GM18498 (cell line): ENCODE measurements at regions not wholly inside any gene's neighbourhood (a gene's known extent, or its start where the extent isn't known, plus 50 kb on each side); places are given as distances from the start of the nearest gene placed in this dataset.

Experiments
- ATAC-seq: cut with Tn5 transposase; IDR thresholded peaks from one replicate; pipeline ENCODE4 v1.9.1; 2021; ENCODE audit warnings: mild to moderate bottlenecking, moderate library complexity; ENCODE audit not compliant: unreplicated experiment

DNA sequence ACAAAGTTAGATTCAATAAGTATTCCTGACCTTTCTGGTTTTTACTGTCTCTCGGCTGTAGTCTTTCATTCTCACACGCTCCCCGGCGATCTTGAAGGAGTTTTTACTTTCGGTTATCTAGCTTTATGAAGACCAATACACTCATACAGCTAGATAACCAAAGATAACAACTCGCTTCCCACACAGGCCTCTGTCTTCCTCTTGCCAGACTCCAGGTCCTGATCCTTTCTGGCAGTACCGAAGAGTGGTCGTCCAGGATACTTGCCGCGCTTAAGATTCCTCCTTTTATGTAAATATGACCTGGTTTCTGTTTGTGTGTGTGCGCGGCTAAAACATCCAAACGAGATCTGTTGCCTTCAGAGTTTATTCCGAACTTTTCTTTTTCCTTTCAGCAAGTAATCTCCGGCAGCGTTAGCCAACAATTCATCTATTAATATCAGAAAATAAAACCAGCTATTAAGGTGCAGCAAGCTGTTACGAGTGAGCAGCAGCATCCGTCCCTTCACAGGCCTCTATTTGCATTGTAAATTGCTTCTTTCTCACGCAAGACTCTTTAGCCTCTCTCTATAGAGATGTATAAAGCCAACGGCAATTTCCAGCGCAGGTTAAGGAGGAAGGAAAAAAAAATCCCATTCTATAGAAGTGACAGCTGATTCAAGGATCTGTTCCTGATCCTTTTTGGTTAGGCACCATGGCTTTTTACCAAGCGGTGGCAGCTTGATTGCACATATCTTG is 216.1 kb downstream of the MEF2C start:
- peak; percentile 80 for ATAC-seq

GRCh38 chr5:88665750-88666215 is 217.2 kb downstream of the MEF2C start:
- ATAC-seq = no peak

- ATAC-seq = no peak
Measured at GRCh38 chr5:88664645-88665044, 218.3 kb downstream of the MEF2C start.

GRCh38 chr5:88663793-88664216 is 219.2 kb downstream of the MEF2C start:
- no peak for ATAC-seq

DNA sequence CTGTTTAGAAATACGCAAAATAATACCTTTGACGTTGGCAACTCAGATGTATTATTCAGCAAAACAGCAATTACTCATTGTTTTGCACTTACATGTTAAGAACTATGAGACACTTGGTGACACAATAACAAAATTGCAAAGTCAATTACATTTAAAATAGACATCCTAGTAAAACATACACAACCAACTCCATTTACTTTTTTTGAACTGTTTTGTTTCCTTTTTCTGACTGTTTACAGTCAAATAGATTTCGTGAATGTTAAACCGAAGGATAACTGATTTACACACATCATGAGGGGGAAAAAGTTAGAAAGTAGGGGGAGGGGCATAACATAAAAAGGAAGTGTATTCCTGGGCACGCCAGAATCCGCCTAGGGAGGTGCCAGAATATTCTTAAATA is 220.1 kb downstream of the MEF2C start:
- no peak for ATAC-seq

GRCh38 chr5:88661806-88662207 is 221.2 kb downstream of the MEF2C start:
- no peak for ATAC-seq

- ATAC-seq = peak; percentile 75
Measured at GRCh38 chr5:88660947-88661805, 221.8 kb downstream of the MEF2C start.

- peak; percentile 45 for ATAC-seq
Measured at GRCh38 chr5:88660264-88660946, 222.6 kb downstream of the MEF2C start.

DNA sequence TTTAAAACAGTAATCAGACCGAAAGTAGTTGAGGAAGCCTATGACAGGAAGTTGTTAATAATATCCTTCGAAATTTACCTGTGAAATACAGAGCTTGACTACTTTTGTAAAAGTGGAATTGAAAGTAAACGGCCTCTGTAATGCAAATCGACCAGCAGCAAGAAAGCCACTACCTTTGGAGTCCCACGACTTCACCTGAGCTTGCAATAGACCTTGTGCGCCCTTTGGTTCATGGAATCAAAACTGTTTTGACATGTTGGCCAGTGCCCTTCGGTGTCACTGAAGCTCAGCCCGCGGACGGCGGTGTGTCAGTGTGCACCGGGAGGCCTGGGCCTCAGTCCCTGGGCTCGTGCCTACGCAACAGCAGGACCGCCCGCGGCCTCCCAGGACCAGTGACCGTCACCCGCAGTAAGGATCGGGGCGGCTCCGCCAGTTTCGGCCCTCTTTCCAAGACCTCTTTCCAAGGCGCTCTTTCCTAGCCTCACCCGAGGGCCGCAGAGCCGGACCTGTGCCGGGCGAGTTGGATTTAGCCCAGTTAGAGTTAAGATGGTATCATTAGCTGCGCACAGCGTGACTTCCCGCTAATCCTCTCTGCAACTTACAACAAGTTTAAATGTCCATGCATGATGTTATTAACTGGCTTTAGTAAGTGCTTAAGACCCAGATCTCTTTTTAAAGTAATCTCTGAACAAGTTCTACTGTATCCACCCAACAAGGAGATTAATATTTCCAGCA is 223.3 kb downstream of the MEF2C start:
- peak; percentile 48 for ATAC-seq

GRCh38 chr5:88658886-88659285 is 224.1 kb downstream of the MEF2C start:
- ATAC-seq = no peak

DNA sequence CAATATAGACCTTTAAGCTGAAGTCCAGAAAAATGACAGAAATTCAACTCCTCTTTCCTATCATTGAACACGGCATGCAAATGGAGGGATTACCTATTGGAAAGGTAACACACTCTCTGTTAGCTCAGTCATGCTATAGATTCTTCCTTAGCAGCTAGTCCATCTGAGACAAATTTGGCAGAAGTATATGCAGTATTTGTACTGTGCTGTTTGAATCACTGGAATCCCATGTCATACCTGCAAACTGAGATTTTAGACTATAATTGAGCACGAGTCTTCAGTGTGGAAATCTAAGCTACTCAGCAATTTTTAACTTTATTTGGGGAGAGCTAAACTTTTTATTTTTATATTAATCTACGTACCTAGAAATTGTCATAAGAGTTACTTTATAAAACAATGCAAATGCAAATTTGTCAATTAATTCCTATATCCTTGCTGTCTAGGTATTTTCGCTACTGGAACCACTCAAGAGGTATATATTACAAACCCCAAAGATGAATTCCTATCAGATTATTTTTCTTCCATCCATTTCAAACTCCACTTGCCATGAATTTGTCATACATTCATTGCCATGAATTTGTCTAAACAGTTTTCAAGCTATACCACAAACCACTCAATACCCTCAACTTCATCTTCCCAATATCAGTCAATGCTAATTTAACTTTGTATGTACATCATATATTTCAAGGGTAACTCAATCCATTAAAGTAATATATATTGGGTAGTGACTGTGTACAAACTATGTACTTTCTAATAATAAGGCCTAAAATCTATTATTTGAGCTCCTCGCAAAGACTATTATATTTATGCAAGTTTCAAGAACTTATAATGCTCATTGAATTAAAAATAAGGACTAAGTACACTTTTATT is 224.8 kb downstream of the MEF2C start:
- ATAC-seq = no peak

- no peak for ATAC-seq
Measured at GRCh38 chr5:88657136-88657535, 225.8 kb downstream of the MEF2C start.

DNA sequence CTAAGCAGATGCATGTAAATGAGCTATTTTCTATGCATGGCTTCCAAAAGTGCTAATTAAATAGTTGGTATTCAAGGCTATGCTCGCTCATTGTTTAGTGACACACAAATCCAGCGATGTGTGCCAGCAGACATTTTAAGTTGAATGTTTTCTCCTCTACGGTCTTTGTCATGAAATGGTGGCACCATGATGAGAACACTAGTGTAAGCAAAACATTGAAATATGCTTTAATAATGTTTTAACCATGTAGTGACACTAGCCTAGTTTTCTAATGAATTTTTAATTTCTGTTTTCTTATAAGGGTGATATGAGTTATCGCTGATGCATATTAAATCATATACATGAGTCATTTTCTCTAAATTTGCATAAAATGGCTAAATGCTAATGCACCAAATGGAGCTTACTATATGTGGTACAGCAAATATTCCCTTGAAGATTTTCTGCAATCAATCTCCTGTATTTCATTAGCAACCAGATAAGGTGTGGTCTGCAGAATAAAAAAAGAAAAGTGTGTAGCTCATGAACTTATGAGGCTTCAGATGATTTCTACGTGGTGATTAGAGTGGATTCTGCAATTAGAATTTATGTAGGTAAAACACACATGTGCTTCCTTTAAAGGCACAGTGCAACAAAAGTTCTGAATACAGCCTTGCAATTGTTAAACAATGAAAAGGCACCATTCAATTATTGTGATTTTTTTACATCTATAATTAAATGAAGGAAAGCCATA is 226.6 kb downstream of the MEF2C start:
- no peak for ATAC-seq

GRCh38 chr5:88653471-88653870 is 229.5 kb downstream of the MEF2C start:
- ATAC-seq = no peak

GRCh38 chr5:88647901-88648300 is 235.1 kb downstream of the MEF2C start:
- ATAC-seq = no peak

- no peak for ATAC-seq
Measured at GRCh38 chr5:88646866-88647265, 236.1 kb downstream of the MEF2C start.

DNA sequence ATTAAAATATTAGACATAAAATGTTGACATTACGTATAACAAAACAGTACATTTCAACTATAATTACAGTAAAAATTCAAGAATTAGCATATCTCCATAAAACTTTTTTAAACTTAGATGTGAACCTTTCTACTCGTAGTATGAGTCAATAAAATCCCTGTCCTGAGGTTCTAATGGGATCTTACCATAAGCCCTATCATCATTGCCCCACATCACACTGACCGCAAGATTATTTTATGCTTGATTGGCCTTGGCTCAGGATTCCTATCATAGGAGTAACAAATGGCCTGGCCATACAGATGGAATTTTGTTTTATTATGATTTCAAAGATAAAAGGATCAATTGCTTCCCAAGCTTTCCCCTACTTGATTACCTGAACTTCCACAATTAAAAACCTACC is 238.3 kb downstream of the MEF2C start:
- ATAC-seq = no peak

DNA sequence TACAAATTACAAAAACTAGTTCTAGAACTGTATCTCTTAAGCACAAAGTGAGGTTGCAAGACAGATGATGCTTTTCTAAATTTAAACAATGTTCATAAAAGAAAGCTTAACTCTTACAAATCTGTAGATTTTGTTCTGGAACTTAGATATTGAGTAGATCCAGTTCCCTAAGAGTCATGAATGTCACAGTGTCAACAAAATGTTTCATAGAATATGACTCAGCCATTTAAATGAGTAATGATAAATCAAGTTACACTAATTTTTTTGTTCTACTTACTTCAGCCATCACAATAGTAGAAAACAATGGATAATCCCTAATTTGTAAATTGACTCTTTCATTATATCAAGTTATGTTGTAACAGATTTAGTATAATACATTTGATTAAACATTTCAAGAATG is 239.7 kb downstream of the MEF2C start:
- no peak for ATAC-seq

DNA sequence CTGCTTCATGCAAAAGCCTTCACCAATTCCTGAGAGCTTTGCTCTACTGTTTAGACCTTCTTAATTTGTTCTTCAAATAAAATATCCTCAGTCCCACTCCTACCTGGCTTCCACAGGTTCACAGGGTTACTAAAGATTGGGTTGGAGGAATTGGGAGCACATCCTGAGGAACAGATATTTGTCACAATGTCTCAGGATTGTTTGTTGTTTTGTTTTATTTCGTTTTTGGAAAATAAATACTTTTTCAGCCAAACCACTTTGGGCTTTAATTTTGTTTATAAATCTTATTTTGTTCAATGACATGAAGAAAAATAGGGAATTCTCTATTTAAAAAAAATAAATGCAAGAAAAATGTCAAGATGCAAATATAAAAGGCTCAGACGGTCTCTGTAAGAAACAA is 249.0 kb downstream of the MEF2C start:
- ATAC-seq = no peak
